Adrenal gland (tissue), 9 donors: ENCODE measurements at regions not wholly inside any gene's neighbourhood (a gene's known extent, or its start where the extent isn't known, plus 50 kb on each side); places are given as distances from the start of the nearest gene placed in this dataset.

Experiments used
- DNase-seq, 7 donors: peaks; one replicate each; pipeline ENCODE4 v3.0.0-alpha.2; 2019 to 2020
- H3K27ac ChIP-seq, 5 donors: fragments of 200-600 bp; sonication (generic) in 4 of 5; 1 replicate in 3 of 5; 2 replicates in 2 of 5; pipeline versions ENCODE4 v1.5.1 to v1.8.0; 2016 to 2020; ENCODE audit warnings: mild to moderate bottlenecking in 1 of 5
- H3K27me3 ChIP-seq: fragments of 200-600 bp; 2 replicates; pipeline ENCODE4 v1.8.0; 2021
- H3K36me3 ChIP-seq, 2 donors: fragments of 200-600 bp; replicated peaks in 1 of 2; 1 replicate in 1 of 2; 2 replicates in 1 of 2; pipeline versions ENCODE4 v1.5.1 to v1.8.0; 2018 to 2022
- H3K4me1 ChIP-seq, 2 donors: fragments of 200-600 bp; replicated peaks in 1 of 2; 1 replicate in 1 of 2; 2 replicates in 1 of 2; pipeline versions ENCODE4 v1.5.1 to v1.8.0; 2018 to 2021
- H3K4me3 ChIP-seq, 4 donors: fragments of 200-600 bp; sonication (generic) in 3 of 4; one replicate each; pipeline ENCODE4 v1.5.1; 2016 to 2018
- H3K9me3 ChIP-seq, 3 donors: fragments of 200-600 bp; sonication (generic) in 1 of 3; replicated peaks in 1 of 3; 1 replicate in 2 of 3; 2 replicates in 1 of 3; pipeline versions ENCODE4 v1.5.1 to v1.8.0; 2016 to 2021
- CTCF ChIP-seq, 6 experiments: fragments of 450-650 bp in 4 of 6; fragments of 200-600 bp in 2 of 6; sonication (generic) in 1 of 6; IDR thresholded peaks; 1 replicate in 5 of 6; 2 replicates in 1 of 6; pipeline versions ENCODE4 v1.5.1 to v1.8.0; 2016 to 2021; ENCODE audit warnings: antibody characterized with exemption in 6 of 6, mild to moderate bottlenecking in 2 of 6, moderate library complexity in 1 of 6
- POLR2A ChIP-seq, 2 donors: fragments of 450-650 bp; IDR thresholded peaks; one replicate each; pipeline ENCODE4 v1.6.1; 2017; ENCODE audit warnings: antibody characterized with exemption in 2 of 2, mild to moderate bottlenecking in 2 of 2, moderate library complexity in 1 of 2
- WGBS, 4 donors: extraction: QIAGEN DNeasy Blood & Tissue Kit in 2 of 4; methylation state at CpG; one replicate each; pipeline versions ENCODE4 v1.1.5 to v1.1.7; 2013 to 2017; 5-methylcytosine and 5-hydroxymethylcytosine counted together
- intact Hi-C, 2 donors: fragments of 100-400 bp; cut with DNase I; formaldehyde crosslinking; loops; one replicate each; pipeline versions ENCODE4 v1.14.1 to v1.15.0; 2022 to 2023
- donor health status: healthy with polysubstance abuse.
- donor health status: Bipolar disorder and iron deficiency.
- donor health status: DM: yes; HTN: yes; CAD: no.
- donor health status: DM: no; HTN: no; CAD: no.
- donor health status: DM: no; HTN: no; CAD: no.

GRCh38 chr15:29873264-29873663 is 51.0 kb upstream of the TJP1 start:
- Histone ChIP-seq H3K36me3 (no peaks in the 10 kb centered on the region), H3K4me1 (peaks cover 5 to 30% of the 10 kb centered on the region in 2 donors), H3K4me3 (no peak overlapping the region), H3K27ac (no peak overlapping the region), H3K9me3 (no peaks in the 10 kb centered on the region), H3K27me3 (no peaks in the 10 kb centered on the region)
- DNase-seq = no peak
- TF ChIP-seq POLR2A (IDR thresholded peaks at IDR 0.05) = no peak
- TF ChIP-seq CTCF (IDR thresholded peaks at IDR 0.05) = no peak
- intact Hi-C loops = loop anchor here in 1 of 2 donors (10.0 kb wide), 1 partner anchor 48 kb away; the partner anchor contains the start of gene TJP1
- WGBS, 4 donors = 76 to 91% (median 86%) methylated on average over 3 of the region's 3 CpGs

DNA sequence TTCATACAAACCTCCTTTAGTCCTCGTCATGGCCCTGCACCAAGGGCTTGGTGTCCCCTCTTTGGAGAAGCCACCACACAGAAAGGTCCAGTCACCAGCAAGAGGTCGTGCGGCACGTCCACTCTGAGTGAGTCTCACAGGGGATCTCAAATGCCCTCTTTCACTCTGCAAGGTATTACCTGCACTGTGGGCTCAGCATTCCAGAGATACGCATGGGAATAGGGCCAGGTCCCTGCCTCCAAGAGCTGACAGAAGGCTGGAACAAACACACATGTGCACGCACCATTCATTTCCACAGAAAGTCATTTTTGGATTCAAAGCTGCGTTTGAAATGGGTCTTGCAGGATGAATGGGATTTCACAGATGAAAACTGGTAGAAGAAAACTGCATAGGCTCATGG is 50.4 kb upstream of the TJP1 start:
- TF ChIP-seq POLR2A (IDR thresholded peaks at IDR 0.05) = no peak
- TF ChIP-seq CTCF (IDR thresholded peaks at IDR 0.05) = no peak
- no peak for DNase-seq
- Histone ChIP-seq H3K27ac (no peak overlapping the region), H3K9me3 (no peaks in the 10 kb centered on the region), H3K4me3 (no peak overlapping the region), H3K4me1 (peaks cover 5 to 30% of the 10 kb centered on the region in 2 donors), H3K27me3 (no peaks in the 10 kb centered on the region), H3K36me3 (no peaks in the 10 kb centered on the region)
- intact Hi-C loops = loop anchor here in 1 of 2 donors (10.0 kb wide), 1 partner anchor 48 kb away; the partner anchor contains the start of gene TJP1
- WGBS, 4 donors = 87 to 93% (median 91%) methylated on average over 7 of the region's 7 CpGs
